Thyroid gland (tissue), 4 donors: ENCODE measurements at regions not wholly inside any gene's neighbourhood (a gene's known extent, or its start where the extent isn't known, plus 50 kb on each side); places are given as distances from the start of the nearest gene placed in this dataset.

ENCODE experiments used
- CTCF ChIP-seq, 6 experiments: fragments of 200-600 bp in 3 of 6; fragments of 450-650 bp in 3 of 6; sonication (generic) in 3 of 6; IDR thresholded peaks; one replicate each; pipeline ENCODE4 v1.5.1; 2016 to 2019; ENCODE audit warnings: antibody characterized with exemption in 6 of 6, mild to moderate bottlenecking in 2 of 6, inconsistent platforms in 1 of 6, moderate library complexity in 1 of 6
- POLR2A ChIP-seq, 2 donors: fragments of 450-650 bp; IDR thresholded peaks; one replicate each; pipeline ENCODE4 v1.6.1; 2017; ENCODE audit warnings: antibody characterized with exemption in 2 of 2, mild to moderate bottlenecking in 2 of 2, moderate library complexity in 1 of 2

- TF ChIP-seq CTCF (IDR thresholded peaks at IDR 0.05) (no peak), POLR2A (IDR thresholded peaks at IDR 0.05) (no peak)
These were observed 74.6 kb upstream of the HSPA9 start for GRCh38 chr5:138649775-138650174.
